Kidney epithelial cell (primary cell): ENCODE measurements at regions not wholly inside any gene's neighbourhood (a gene's known extent, or its start where the extent isn't known, plus 50 kb on each side); places are given as distances from the start of the nearest gene placed in this dataset.

Experiments
- DNase-seq: peaks from one replicate; pipeline ENCODE4 v3.0.0-alpha.2; 2010; ENCODE audit warnings: low read depth
- H3K27me3 ChIP-seq: 2 replicates; pipeline ENCODE4 v1.6.0; 2011; ENCODE audit warnings: low read length; ENCODE audit not compliant: control insufficient read depth, insufficient read depth
- H3K36me3 ChIP-seq: 2 replicates; pipeline ENCODE4 v1.5.1; 2011; ENCODE audit warnings: low read length; ENCODE audit not compliant: control insufficient read depth, insufficient read depth
- H3K4me3 ChIP-seq: 2 replicates; pipeline ENCODE4 v1.5.1; 2011; ENCODE audit warnings: low read depth, mild to moderate bottlenecking, control low read depth, low read length
- TF ChIP-seq, protein P1 (sequence below): IDR thresholded peaks from 2 replicates; pipeline ENCODE4 v1.5.1; 2011; ENCODE audit warnings: mild to moderate bottlenecking, moderate library complexity, low read length, control low read depth, inconsistent platforms; ENCODE audit not compliant: insufficient read depth, poor library complexity, severe bottlenecking

DNA sequence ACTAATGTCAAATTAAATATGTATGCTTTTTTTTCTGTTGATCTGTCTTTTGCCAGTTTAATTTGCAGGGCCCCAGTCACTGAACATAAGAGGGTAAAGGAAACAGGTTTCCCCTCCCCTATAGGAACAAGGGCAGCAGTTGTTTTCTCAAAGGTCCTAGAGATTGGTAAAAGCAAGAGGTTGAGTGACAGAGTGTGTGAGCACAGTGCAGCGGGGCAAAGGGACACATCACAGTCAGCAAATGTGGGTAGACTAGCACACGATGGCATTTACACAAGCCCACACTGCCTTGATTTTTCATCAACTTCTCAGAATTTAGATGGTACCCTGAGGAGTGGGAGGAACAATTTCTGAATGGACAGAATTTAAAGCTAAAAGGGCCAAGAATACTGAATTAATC is 138.7 kb upstream of the MYLIP start:
- no peak overlapping the region for H3K4me3 ChIP-seq
- DNase-seq = no peak
- H3K36me3 ChIP-seq = no peaks in the 10 kb centered on the region
- H3K27me3 ChIP-seq = no peaks in the 10 kb centered on the region
- TF ChIP-seq, protein P1, sequence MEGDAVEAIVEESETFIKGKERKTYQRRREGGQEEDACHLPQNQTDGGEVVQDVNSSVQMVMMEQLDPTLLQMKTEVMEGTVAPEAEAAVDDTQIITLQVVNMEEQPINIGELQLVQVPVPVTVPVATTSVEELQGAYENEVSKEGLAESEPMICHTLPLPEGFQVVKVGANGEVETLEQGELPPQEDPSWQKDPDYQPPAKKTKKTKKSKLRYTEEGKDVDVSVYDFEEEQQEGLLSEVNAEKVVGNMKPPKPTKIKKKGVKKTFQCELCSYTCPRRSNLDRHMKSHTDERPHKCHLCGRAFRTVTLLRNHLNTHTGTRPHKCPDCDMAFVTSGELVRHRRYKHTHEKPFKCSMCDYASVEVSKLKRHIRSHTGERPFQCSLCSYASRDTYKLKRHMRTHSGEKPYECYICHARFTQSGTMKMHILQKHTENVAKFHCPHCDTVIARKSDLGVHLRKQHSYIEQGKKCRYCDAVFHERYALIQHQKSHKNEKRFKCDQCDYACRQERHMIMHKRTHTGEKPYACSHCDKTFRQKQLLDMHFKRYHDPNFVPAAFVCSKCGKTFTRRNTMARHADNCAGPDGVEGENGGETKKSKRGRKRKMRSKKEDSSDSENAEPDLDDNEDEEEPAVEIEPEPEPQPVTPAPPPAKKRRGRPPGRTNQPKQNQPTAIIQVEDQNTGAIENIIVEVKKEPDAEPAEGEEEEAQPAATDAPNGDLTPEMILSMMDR = no peak

DNA sequence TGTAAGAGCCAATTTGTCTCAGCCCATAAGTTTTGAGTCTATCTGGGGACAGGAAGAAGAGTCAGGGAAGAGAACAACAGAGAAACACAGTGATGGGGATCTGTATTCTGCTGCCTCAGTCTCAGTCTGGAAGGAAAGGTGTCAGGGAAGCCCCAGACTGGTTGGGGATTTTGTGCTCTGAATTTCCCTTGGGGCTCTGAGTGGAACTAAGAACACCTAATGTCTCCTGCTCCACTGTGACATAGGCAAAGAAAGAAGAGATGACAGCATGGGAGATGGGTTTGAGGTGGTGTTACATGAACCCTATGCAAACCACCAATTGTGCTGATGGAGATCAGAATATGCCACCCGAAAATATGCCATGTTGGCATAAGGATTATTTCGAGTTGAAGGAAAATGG is 139.5 kb upstream of the MYLIP start:
- no peak overlapping the region for H3K4me3 ChIP-seq
- TF ChIP-seq, protein P1 = no peak
- no peaks in the 10 kb centered on the region for H3K36me3 ChIP-seq
- DNase-seq = no peak
- H3K27me3 ChIP-seq = no peaks in the 10 kb centered on the region

DNA sequence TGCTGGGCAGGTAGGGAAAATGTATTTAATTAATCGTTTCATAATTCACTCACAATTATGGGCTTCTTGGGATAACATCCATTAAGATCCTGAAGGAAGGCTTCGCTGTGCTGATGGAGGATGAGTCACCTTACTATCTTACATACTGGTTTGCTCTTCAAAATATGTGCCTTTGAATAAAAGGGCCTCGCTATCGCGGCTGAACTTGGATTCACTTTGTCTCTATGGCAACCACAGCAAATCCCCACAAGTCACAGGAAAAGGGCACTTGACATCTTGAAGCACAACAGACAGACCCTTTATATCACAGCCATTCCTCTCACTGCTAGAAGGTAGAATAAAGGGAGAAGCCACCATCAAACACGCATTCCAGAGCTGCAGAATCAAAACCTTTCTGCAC is 141.3 kb upstream of the MYLIP start:
- H3K4me3 ChIP-seq = no peak overlapping the region
- no peaks in the 10 kb centered on the region for H3K27me3 ChIP-seq
- no peaks in the 10 kb centered on the region for H3K36me3 ChIP-seq
- TF ChIP-seq, protein P1 = no peak
- DNase-seq = no peak

DNA sequence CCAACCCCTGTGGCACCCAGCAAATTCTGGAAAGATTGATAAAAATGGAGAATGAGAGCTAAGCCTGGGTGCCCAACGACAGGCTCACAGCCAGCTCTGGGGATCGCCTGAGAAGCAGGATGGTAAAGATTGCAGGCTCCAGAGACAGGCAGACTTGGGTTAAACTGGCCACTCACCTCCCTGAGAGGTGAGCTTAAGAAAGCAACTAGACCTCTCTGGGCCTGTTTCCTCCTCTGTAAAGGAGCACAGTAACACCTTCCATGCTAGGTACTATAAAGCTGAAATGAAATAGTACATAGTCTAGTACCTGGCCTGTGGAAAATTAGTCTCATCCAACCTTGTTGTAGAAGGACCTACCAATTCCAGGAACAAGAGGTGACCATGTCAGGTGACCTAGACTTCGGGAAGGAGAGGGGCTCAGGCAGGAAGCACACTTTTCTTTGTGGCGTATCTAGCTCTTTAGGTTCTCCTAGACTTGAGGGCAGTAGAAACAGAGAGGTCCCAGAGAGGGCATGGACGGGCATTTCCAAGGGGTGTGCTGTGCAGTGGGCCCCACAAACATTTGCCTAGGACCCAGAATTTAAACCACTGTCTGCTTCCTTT is 142.8 kb upstream of the MYLIP start:
- Histone ChIP-seq H3K27me3 (no peaks in the 10 kb centered on the region), H3K36me3 (no peaks in the 10 kb centered on the region), H3K4me3 (no peak overlapping the region)
- TF ChIP-seq, protein P1 = no peak
- DNase-seq = no peak

DNA sequence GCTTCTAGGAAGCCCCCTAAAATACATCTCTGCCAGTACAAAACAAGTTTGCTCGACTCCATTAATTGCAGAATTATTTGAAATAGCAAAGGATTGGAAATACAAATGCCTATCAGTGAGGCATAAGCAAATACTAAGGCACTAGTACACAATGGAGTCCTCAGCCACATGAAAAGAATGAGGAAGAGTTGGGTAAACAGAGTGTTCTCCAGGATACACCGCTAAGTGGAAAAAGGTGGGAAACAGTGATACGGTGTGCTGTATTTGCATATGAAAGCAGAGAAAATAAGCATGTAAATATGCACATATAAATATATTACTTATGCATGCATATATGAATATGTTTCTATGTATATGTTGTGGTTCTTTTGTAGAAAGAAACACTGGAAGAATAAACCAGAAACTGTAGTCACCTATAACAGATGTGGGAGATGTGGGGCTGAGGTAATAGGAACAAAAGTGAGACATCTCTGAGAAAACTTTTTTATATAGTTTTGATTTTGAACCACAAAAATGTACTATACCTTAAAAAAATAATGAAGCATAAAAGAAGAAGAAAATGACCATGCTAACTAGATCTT is 143.4 kb upstream of the MYLIP start:
- no peaks in the 10 kb centered on the region for H3K27me3 ChIP-seq
- TF ChIP-seq, protein P1 = no peak
- DNase-seq = no peak
- no peaks in the 10 kb centered on the region for H3K36me3 ChIP-seq
- no peak overlapping the region for H3K4me3 ChIP-seq

DNA sequence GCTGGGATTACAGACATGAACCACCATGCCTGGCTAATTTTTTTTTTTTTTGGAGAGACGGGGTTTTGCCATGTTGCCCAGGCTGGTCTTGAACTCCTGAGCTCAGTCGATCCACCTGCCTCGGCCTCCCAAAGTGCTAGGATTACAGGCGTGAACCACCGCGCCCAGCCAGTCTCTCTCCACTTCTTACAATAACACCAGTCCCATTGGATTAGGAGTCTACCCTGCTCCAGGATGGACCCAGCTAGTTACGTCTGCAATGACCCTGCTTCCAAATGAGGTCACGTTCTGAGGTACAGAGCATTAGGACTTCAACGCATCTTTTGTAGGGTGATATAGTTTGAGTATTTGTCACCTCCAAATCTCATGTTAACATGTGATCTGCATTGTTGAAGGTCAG is 146.9 kb upstream of the MYLIP start:
- no peaks in the 10 kb centered on the region for H3K27me3 ChIP-seq
- H3K4me3 ChIP-seq = no peak overlapping the region
- TF ChIP-seq, protein P1 = no peak
- H3K36me3 ChIP-seq = no peaks in the 10 kb centered on the region
- DNase-seq = no peak
